SK-N-SH (cell line): ENCODE measurements at regions not wholly inside any gene's neighbourhood (a gene's known extent, or its start where the extent isn't known, plus 50 kb on each side); places are given as distances from the start of the nearest gene placed in this dataset.

ENCODE experiments used
- EZH2phosphoT487 ChIP-seq: fragments of 200-600 bp; sonication (generic); IDR thresholded peaks from 2 replicates; pipeline ENCODE4 v1.6.1; 2017; ENCODE audit warnings: low read depth, mixed run types, mild to moderate bottlenecking, antibody characterized with exemption, moderate library complexity, borderline replicate concordance
- FOXJ3 ChIP-seq: sonication (generic); formaldehyde crosslinking; IDR thresholded peaks from 2 replicates; pipeline ENCODE4 v1.5.1; 2020; ENCODE audit warnings: mild to moderate bottlenecking, missing genetic modification reagents
- POLR2AphosphoS5 ChIP-seq: IDR thresholded peaks from 2 replicates; pipeline ENCODE4 v1.6.1; 2012; ENCODE audit warnings: low read depth, low read length
- RCOR1 ChIP-seq: fragments of 150-350 bp; IDR thresholded peaks from 2 replicates; pipeline ENCODE4 v1.6.1; 2017; ENCODE audit warnings: antibody characterized with exemption, low read length
- SIN3A ChIP-seq: IDR thresholded peaks from 2 replicates; pipeline ENCODE4 v1.6.1; 2012; ENCODE audit warnings: low read depth, mild to moderate bottlenecking, low read length, moderate library complexity, borderline replicate concordance
- SMC3 ChIP-seq: IDR thresholded peaks from 2 replicates; pipeline ENCODE4 v1.6.1; 2012; ENCODE audit warnings: low read depth, low read length, improper control_type of control experiment
- TF ChIP-seq, protein P1 (sequence below): IDR thresholded peaks from 2 replicates; pipeline ENCODE4 v1.4.0; 2012; ENCODE audit warnings: low read depth
- TF ChIP-seq, protein P2 (sequence below): IDR thresholded peaks from 2 replicates; pipeline ENCODE4 v1.6.1; 2012; ENCODE audit warnings: mild to moderate bottlenecking, low read depth, low read length, moderate library complexity
- TF ChIP-seq, protein P3 (sequence below): fragments of 200-600 bp; sonication (generic); IDR thresholded peaks from 2 replicates; pipeline ENCODE4 v1.6.1; 2017; ENCODE audit warnings: antibody characterized with exemption, mild to moderate bottlenecking, moderate library complexity

DNA sequence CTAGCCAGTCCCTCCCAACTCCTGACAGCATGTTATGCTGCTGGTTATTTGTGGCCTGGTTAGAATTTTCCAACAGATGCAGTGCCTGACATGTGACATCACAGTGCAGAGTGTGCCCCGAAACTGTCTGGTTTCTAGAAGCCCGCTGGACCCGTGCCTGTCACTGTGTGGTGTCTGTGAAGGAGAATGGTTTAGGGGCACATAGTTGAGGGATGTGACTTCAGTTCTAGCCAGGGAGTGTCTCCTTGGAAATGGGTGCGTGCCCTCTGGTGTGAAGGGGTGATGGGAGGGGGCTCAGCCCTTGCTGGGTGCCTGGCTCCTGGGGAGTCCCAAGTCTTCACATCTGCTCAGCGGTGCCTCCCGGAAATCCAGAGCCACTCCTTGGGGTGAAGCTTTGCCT is 303.6 kb downstream of the GLRX3 start:
- TF ChIP-seq, protein P1, sequence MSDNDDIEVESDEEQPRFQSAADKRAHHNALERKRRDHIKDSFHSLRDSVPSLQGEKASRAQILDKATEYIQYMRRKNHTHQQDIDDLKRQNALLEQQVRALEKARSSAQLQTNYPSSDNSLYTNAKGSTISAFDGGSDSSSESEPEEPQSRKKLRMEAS = no peak
- TF ChIP-seq SIN3A (no peak), POLR2AphosphoS5 (no peak), RCOR1 (no peak), SMC3 (no peak), EZH2phosphoT487 (no peak), FOXJ3 (no peak)
- TF ChIP-seq, protein P2, sequence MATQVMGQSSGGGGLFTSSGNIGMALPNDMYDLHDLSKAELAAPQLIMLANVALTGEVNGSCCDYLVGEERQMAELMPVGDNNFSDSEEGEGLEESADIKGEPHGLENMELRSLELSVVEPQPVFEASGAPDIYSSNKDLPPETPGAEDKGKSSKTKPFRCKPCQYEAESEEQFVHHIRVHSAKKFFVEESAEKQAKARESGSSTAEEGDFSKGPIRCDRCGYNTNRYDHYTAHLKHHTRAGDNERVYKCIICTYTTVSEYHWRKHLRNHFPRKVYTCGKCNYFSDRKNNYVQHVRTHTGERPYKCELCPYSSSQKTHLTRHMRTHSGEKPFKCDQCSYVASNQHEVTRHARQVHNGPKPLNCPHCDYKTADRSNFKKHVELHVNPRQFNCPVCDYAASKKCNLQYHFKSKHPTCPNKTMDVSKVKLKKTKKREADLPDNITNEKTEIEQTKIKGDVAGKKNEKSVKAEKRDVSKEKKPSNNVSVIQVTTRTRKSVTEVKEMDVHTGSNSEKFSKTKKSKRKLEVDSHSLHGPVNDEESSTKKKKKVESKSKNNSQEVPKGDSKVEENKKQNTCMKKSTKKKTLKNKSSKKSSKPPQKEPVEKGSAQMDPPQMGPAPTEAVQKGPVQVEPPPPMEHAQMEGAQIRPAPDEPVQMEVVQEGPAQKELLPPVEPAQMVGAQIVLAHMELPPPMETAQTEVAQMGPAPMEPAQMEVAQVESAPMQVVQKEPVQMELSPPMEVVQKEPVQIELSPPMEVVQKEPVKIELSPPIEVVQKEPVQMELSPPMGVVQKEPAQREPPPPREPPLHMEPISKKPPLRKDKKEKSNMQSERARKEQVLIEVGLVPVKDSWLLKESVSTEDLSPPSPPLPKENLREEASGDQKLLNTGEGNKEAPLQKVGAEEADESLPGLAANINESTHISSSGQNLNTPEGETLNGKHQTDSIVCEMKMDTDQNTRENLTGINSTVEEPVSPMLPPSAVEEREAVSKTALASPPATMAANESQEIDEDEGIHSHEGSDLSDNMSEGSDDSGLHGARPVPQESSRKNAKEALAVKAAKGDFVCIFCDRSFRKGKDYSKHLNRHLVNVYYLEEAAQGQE = no peak
- TF ChIP-seq, protein P3, sequence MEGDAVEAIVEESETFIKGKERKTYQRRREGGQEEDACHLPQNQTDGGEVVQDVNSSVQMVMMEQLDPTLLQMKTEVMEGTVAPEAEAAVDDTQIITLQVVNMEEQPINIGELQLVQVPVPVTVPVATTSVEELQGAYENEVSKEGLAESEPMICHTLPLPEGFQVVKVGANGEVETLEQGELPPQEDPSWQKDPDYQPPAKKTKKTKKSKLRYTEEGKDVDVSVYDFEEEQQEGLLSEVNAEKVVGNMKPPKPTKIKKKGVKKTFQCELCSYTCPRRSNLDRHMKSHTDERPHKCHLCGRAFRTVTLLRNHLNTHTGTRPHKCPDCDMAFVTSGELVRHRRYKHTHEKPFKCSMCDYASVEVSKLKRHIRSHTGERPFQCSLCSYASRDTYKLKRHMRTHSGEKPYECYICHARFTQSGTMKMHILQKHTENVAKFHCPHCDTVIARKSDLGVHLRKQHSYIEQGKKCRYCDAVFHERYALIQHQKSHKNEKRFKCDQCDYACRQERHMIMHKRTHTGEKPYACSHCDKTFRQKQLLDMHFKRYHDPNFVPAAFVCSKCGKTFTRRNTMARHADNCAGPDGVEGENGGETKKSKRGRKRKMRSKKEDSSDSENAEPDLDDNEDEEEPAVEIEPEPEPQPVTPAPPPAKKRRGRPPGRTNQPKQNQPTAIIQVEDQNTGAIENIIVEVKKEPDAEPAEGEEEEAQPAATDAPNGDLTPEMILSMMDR = no peak
